GM20000 (cell line): ENCODE measurements at regions not wholly inside any gene's neighbourhood (a gene's known extent, or its start where the extent isn't known, plus 50 kb on each side); places are given as distances from the start of the nearest gene placed in this dataset.
"Not testable (repeated sequence)": the region's sequence is repeated elsewhere in the genome, so short reads cannot be mapped to it uniquely, and the experiment has no call there.

Experiments
- DNase-seq: peaks from one replicate; pipeline ENCODE4 v3.0.0; 2012; ENCODE audit warnings: low spot score
- CTCF ChIP-seq: IDR thresholded peaks from 2 replicates; pipeline ENCODE4 v1.5.1; 2012; ENCODE audit warnings: mild to moderate bottlenecking, control low read depth; ENCODE audit errors: extremely low read depth, missing control alignments

- TF ChIP-seq CTCF: no peak
- no peak for DNase-seq
Observed at GRCh38 chr19:29001597-29002245, 211.2 kb downstream of the UQCRFS1 start.

GRCh38 chr19:29001141-29001581, 211.8 kb downstream of the UQCRFS1 start:
- no peak for DNase-seq
- TF ChIP-seq CTCF: no peak

- TF ChIP-seq CTCF: no peak
- no peak for DNase-seq
Observed at GRCh38 chr19:28999724-29000433, 213.1 kb downstream of the UQCRFS1 start.

GRCh38 chr19:28998974-28999373, 214.0 kb downstream of the UQCRFS1 start:
- no peak for DNase-seq
- no peak for TF ChIP-seq CTCF

- not testable (repeated sequence) for DNase-seq
Observed at GRCh38 chr19:28997866-28998265, 215.1 kb downstream of the UQCRFS1 start.

GRCh38 chr19:28990522-28990921, 222.4 kb downstream of the UQCRFS1 start:
- no peak for TF ChIP-seq CTCF
- DNase-seq: no peak

- no peak for TF ChIP-seq CTCF
- no peak for DNase-seq
Observed at GRCh38 chr19:28989739-28990138, 223.2 kb downstream of the UQCRFS1 start.

- no peak for TF ChIP-seq CTCF
- no peak for DNase-seq
Observed at GRCh38 chr19:28988066-28988465, 224.9 kb downstream of the UQCRFS1 start.
